Muscle of leg (tissue), 3 donors: ENCODE measurements at regions not wholly inside any gene's neighbourhood (a gene's known extent, or its start where the extent isn't known, plus 50 kb on each side); places are given as distances from the start of the nearest gene placed in this dataset.
"Not testable (repeated sequence)": the region's sequence is repeated elsewhere in the genome, so short reads cannot be mapped to it uniquely, and the experiment has no call there.

Experiments used
- DNase-seq: peaks from one replicate; pipeline ENCODE4 v3.0.0; 2013
- H3K27ac ChIP-seq: one replicate; pipeline ENCODE4 v1.5.1; 2013; ENCODE audit warnings: mild to moderate bottlenecking, low read length, control low read depth
- H3K27me3 ChIP-seq: one replicate; pipeline ENCODE4 v1.6.1; 2013; ENCODE audit warnings: low read length; ENCODE audit not compliant: control insufficient read depth, insufficient read depth
- H3K36me3 ChIP-seq: one replicate; pipeline ENCODE4 v1.6.1; 2013; ENCODE audit warnings: low read length; ENCODE audit not compliant: control insufficient read depth, insufficient read depth
- H3K4me1 ChIP-seq: one replicate; pipeline ENCODE4 v1.6.1; 2013; ENCODE audit warnings: low read length; ENCODE audit not compliant: control insufficient read depth, insufficient read depth
- H3K4me3 ChIP-seq: one replicate; pipeline ENCODE4 v1.5.1; 2013; ENCODE audit warnings: low read length, control low read depth
- H3K9me3 ChIP-seq: replicated peaks from 2 replicates; pipeline ENCODE4 v1.6.1; 2013; ENCODE audit warnings: low read depth, low read length; ENCODE audit not compliant: control insufficient read depth
- WGBS: methylation state at CpG from one replicate; pipeline ENCODE4 v1.1.5; 2013; ENCODE audit warnings: missing lambda C conversion rate; ENCODE audit not compliant: insufficient coverage; 5-methylcytosine and 5-hydroxymethylcytosine counted together

GRCh38 chr12:66813137-66813892, 134.4 kb upstream of the GRIP1 start:
- H3K4me1 ChIP-seq, result no peaks in the 10 kb centered on the region
- no peak for DNase-seq
- H3K9me3 ChIP-seq, result no peaks in the 10 kb centered on the region
- no peaks in the 10 kb centered on the region for H3K36me3 ChIP-seq
- WGBS, result no CpG with 5 or more reads among the region's 2 CpGs
- H3K27ac ChIP-seq, result no peak overlapping the region
- H3K4me3 ChIP-seq, result no peak overlapping the region
- no peaks in the 10 kb centered on the region for H3K27me3 ChIP-seq

- no peak for DNase-seq
- Histone ChIP-seq H3K4me1 (no peaks in the 10 kb centered on the region), H3K27ac (no peak overlapping the region), H3K27me3 (no peaks in the 10 kb centered on the region), H3K4me3 (no peak overlapping the region), H3K36me3 (no peaks in the 10 kb centered on the region), H3K9me3 (no peaks in the 10 kb centered on the region)
Measured at GRCh38 chr12:66819587-66819986, 140.7 kb upstream of the GRIP1 start.

GRCh38 chr12:66822961-66823360, 144.1 kb upstream of the GRIP1 start:
- Histone ChIP-seq H3K27me3 (no peaks in the 10 kb centered on the region), H3K4me1 (no peaks in the 10 kb centered on the region), H3K9me3 (no peaks in the 10 kb centered on the region), H3K27ac (no peak overlapping the region), H3K4me3 (no peak overlapping the region), H3K36me3 (no peaks in the 10 kb centered on the region)
- DNase-seq, result no peak

GRCh38 chr12:66823857-66824570, 145.1 kb upstream of the GRIP1 start:
- no peaks in the 10 kb centered on the region for H3K27me3 ChIP-seq
- no peak for DNase-seq
- H3K4me3 ChIP-seq, result no peak overlapping the region
- H3K36me3 ChIP-seq, result no peaks in the 10 kb centered on the region
- WGBS, result no CpG with 5 or more reads among the region's 5 CpGs
- H3K4me1 ChIP-seq, result no peaks in the 10 kb centered on the region
- no peaks in the 10 kb centered on the region for H3K9me3 ChIP-seq
- no peak overlapping the region for H3K27ac ChIP-seq

GRCh38 chr12:66825921-66826320, 147.0 kb upstream of the GRIP1 start:
- not testable (repeated sequence) for DNase-seq, H3K4me3 ChIP-seq, H3K9me3 ChIP-seq, H3K27ac ChIP-seq, H3K4me1 ChIP-seq, H3K36me3 ChIP-seq, H3K27me3 ChIP-seq
- WGBS, result no CpG with 5 or more reads among the region's 2 CpGs

- Histone ChIP-seq H3K9me3 (no peaks in the 10 kb centered on the region), H3K36me3 (no peaks in the 10 kb centered on the region), H3K27me3 (no peaks in the 10 kb centered on the region), H3K27ac (no peak overlapping the region), H3K4me3 (no peak overlapping the region), H3K4me1 (no peaks in the 10 kb centered on the region)
- no peak for DNase-seq
- WGBS, result 100% methylated on average over 2 of the region's 3 CpGs
Measured at GRCh38 chr12:66829660-66830325, 150.9 kb upstream of the GRIP1 start.

GRCh38 chr12:66831495-66831894, 152.6 kb upstream of the GRIP1 start:
- no peaks in the 10 kb centered on the region for H3K4me1 ChIP-seq
- H3K27me3 ChIP-seq, result no peaks in the 10 kb centered on the region
- no peak for DNase-seq
- no peaks in the 10 kb centered on the region for H3K9me3 ChIP-seq
- no peak overlapping the region for H3K27ac ChIP-seq
- H3K4me3 ChIP-seq, result no peak overlapping the region
- WGBS, result no CpG with 5 or more reads among the region's 4 CpGs
- no peaks in the 10 kb centered on the region for H3K36me3 ChIP-seq

GRCh38 chr12:66832997-66833396, 154.1 kb upstream of the GRIP1 start:
- no peaks in the 10 kb centered on the region for H3K27me3 ChIP-seq
- WGBS, result no CpG with 5 or more reads among the region's 2 CpGs
- no peak for DNase-seq
- H3K4me3 ChIP-seq, result no peak overlapping the region
- H3K36me3 ChIP-seq, result no peaks in the 10 kb centered on the region
- no peak overlapping the region for H3K27ac ChIP-seq
- no peaks in the 10 kb centered on the region for H3K4me1 ChIP-seq
- no peaks in the 10 kb centered on the region for H3K9me3 ChIP-seq

GRCh38 chr12:66836623-66837310, 157.9 kb upstream of the GRIP1 start:
- no peak overlapping the region for H3K4me3 ChIP-seq
- no peaks in the 10 kb centered on the region for H3K9me3 ChIP-seq
- WGBS, result no CpG with 5 or more reads among the region's 1 CpG
- H3K4me1 ChIP-seq, result no peaks in the 10 kb centered on the region
- no peak for DNase-seq
- H3K27ac ChIP-seq, result no peak overlapping the region
- no peaks in the 10 kb centered on the region for H3K36me3 ChIP-seq
- no peaks in the 10 kb centered on the region for H3K27me3 ChIP-seq

- Histone ChIP-seq H3K4me1 (no peaks in the 10 kb centered on the region), H3K27me3 (no peaks in the 10 kb centered on the region), H3K27ac (no peak overlapping the region), H3K4me3 (no peak overlapping the region), H3K36me3 (no peaks in the 10 kb centered on the region), H3K9me3 (no peaks in the 10 kb centered on the region)
- no CpG with 5 or more reads among the region's 1 CpG for WGBS
- DNase-seq, result no peak
Measured at GRCh38 chr12:66837311-66837627, 158.4 kb upstream of the GRIP1 start.
